ENCODE measurements at regions not wholly inside any gene's neighbourhood (a gene's known extent, or its start where the extent isn't known, plus 50 kb on each side); places are given as distances from the start of the nearest gene placed in this dataset.

DNA sequence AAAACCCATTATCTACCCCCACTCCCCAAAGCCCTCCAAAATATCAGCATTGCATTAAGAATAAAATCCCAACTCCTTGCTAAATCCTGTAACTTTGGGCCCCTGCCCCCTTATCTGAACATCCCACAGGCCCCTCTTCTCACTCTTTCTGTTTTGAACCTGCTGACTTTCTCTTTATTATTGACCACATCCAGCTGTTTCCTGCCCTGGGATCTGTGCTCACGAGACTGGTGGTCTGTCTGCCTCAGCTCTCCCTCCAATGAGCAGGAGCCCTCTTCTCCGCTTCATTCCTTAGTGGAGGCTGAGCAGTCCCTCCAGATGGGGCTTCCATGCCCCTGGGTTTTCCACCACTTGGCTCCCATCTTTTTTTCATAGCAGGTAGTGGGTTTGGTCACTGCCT, 116.9 kb downstream of the ACKR3 start:
- no peak overlapping the region for H3K27ac ChIP-seq
- H3K27me3 ChIP-seq = no peaks in the 10 kb centered on the region
- H4K20me1 ChIP-seq (ENCODE audit: insufficient read depth, poor library complexity, severe bottlenecking) = no peaks in the 10 kb centered on the region
- no peak overlapping the region for H3K4me2 ChIP-seq
- no peak overlapping the region for H3K4me3 ChIP-seq
- H3K4me1 ChIP-seq (ENCODE audit: insufficient read depth) = peaks cover 7% of the 10 kb centered on the region
- H3K36me3 ChIP-seq (replicated peaks; ENCODE audit: insufficient read depth, low read depth) = no peaks in the 10 kb centered on the region
- no peaks in the 10 kb centered on the region for H3K9me3 ChIP-seq (ENCODE audit: low read depth)
- DNase-seq (ENCODE audit: low spot score) = no peak
- no peak overlapping the region for H2AFZ ChIP-seq
- TF ChIP-seq, protein P1, sequence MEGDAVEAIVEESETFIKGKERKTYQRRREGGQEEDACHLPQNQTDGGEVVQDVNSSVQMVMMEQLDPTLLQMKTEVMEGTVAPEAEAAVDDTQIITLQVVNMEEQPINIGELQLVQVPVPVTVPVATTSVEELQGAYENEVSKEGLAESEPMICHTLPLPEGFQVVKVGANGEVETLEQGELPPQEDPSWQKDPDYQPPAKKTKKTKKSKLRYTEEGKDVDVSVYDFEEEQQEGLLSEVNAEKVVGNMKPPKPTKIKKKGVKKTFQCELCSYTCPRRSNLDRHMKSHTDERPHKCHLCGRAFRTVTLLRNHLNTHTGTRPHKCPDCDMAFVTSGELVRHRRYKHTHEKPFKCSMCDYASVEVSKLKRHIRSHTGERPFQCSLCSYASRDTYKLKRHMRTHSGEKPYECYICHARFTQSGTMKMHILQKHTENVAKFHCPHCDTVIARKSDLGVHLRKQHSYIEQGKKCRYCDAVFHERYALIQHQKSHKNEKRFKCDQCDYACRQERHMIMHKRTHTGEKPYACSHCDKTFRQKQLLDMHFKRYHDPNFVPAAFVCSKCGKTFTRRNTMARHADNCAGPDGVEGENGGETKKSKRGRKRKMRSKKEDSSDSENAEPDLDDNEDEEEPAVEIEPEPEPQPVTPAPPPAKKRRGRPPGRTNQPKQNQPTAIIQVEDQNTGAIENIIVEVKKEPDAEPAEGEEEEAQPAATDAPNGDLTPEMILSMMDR (IDR thresholded peaks at IDR 0.05; ENCODE audit: poor library complexity) = no peak
- TF ChIP-seq EZH2 (IDR thresholded peaks at IDR 0.05; ENCODE audit: borderline replicate concordance) = no peak
- no peak for TF ChIP-seq EZH2phosphoT487 (IDR thresholded peaks at IDR 0.05; ENCODE audit: low read depth, severe bottlenecking, unreplicated experiment)
- 76% methylated on average over 2 of the region's 2 CpGs for WGBS (ENCODE audit: low lambda C conversion rate, missing lambda C conversion rate)
- H3K79me2 ChIP-seq = no peaks in the 10 kb centered on the region
- H3K9me2 ChIP-seq (replicated peaks; ENCODE audit: insufficient read depth) = no peaks in the 10 kb centered on the region

DNA sequence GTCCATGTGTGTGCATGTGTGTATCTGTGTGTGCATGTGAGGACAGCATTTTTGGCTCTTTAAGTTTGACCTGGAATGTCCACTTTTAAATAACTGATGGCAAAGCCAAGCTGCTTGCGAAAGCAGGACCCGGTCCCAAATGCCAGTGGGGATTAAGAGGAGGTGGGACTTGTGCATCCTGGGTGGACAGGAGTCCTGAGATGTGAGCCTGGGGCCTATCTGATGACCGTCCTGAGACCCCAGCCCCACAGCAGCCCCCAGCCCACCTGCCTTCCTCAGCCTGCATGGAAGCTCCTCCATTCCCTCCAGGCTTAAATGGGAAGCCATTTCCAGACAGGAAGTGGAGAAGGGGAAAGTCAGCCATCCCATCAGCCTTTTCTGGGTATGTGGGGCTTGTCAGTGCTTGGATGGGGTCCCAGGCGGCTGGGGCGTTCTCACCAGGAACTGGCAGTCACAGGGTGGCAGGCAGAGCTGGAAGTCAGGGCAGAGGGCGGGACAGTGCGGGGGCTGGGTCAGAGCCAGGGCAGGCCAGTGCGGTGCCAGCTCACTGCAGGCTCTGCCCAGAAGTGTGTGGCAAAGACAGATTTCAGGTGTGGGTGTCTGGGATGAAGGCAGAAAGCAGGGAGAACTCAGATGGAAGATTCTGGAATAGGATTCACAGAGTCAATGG, 117.8 kb downstream of the ACKR3 start:
- Histone ChIP-seq H3K9me2 (replicated peaks; ENCODE audit: insufficient read depth) (no peaks in the 10 kb centered on the region), H3K79me2 (no peaks in the 10 kb centered on the region), H3K27me3 (no peaks in the 10 kb centered on the region), H3K27ac (no peak overlapping the region), H2AFZ (no peak overlapping the region), H3K36me3 (replicated peaks; ENCODE audit: insufficient read depth, low read depth) (no peaks in the 10 kb centered on the region), H3K4me3 (no peak overlapping the region), H4K20me1 (ENCODE audit: insufficient read depth, poor library complexity, severe bottlenecking) (no peaks in the 10 kb centered on the region), H3K4me2 (no peak overlapping the region), H3K9me3 (ENCODE audit: low read depth) (no peaks in the 10 kb centered on the region), H3K4me1 (ENCODE audit: insufficient read depth) (peaks cover 7% of the 10 kb centered on the region)
- TF ChIP-seq EZH2phosphoT487 (IDR thresholded peaks at IDR 0.05; ENCODE audit: low read depth, severe bottlenecking, unreplicated experiment) (no peak), EZH2 (IDR thresholded peaks at IDR 0.05; ENCODE audit: borderline replicate concordance) (no peak)
- TF ChIP-seq, protein P1 (IDR thresholded peaks at IDR 0.05; ENCODE audit: poor library complexity) = no peak
- WGBS (ENCODE audit: low lambda C conversion rate, missing lambda C conversion rate) = 96% methylated on average over 8 of the region's 8 CpGs
- no peak for DNase-seq (ENCODE audit: low spot score)

DNA sequence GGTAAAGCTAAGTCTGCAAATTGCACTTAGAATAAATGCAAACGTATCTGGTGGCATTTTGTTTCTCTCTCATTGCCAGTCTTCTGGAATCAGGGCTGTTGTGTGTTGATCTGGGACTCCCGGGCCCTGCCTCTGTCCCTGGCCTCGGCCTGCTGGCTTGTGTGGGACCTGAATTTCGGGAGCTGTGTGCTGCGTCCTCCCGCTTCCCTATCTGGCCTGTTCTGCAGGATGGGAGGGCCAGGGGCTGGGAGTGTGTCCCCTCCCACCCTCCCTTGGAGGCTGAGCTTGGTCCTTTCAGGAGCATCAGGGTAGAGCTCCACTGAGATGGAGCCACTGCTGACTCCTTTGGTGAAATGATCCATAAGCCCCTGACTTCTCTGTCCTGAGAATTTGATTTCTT, 118.5 kb downstream of the ACKR3 start:
- Histone ChIP-seq H3K4me2 (no peak overlapping the region), H4K20me1 (ENCODE audit: insufficient read depth, poor library complexity, severe bottlenecking) (no peaks in the 10 kb centered on the region), H3K27me3 (no peaks in the 10 kb centered on the region), H3K4me3 (no peak overlapping the region), H3K4me1 (ENCODE audit: insufficient read depth) (peaks cover 11% of the 10 kb centered on the region), H2AFZ (no peak overlapping the region), H3K79me2 (no peaks in the 10 kb centered on the region), H3K9me2 (replicated peaks; ENCODE audit: insufficient read depth) (no peaks in the 10 kb centered on the region), H3K36me3 (replicated peaks; ENCODE audit: insufficient read depth, low read depth) (no peaks in the 10 kb centered on the region), H3K9me3 (ENCODE audit: low read depth) (no peaks in the 10 kb centered on the region), H3K27ac (no peak overlapping the region)
- TF ChIP-seq, protein P1 (IDR thresholded peaks at IDR 0.05; ENCODE audit: poor library complexity) = no peak
- TF ChIP-seq EZH2phosphoT487 (IDR thresholded peaks at IDR 0.05; ENCODE audit: low read depth, severe bottlenecking, unreplicated experiment) (no peak), EZH2 (IDR thresholded peaks at IDR 0.05; ENCODE audit: borderline replicate concordance) (no peak)
- DNase-seq (ENCODE audit: low spot score) = no peak
- WGBS (ENCODE audit: low lambda C conversion rate, missing lambda C conversion rate) = 98% methylated on average over 6 of the region's 6 CpGs
